Esophagus muscularis mucosa (tissue), 4 donors: ENCODE measurements at regions not wholly inside any gene's neighbourhood (a gene's known extent, or its start where the extent isn't known, plus 50 kb on each side); places are given as distances from the start of the nearest gene placed in this dataset.
"Not testable (repeated sequence)": the region's sequence is repeated elsewhere in the genome, so short reads cannot be mapped to it uniquely, and the experiment has no call there.

Experiments
- DNase-seq: peaks from one replicate; pipeline ENCODE4 v3.0.0-alpha.2; 2017; ENCODE audit errors: extremely low spot score
- H3K27ac ChIP-seq, 4 donors: fragments of 200-600 bp; sonication (generic); replicated peaks in 1 of 4; 1 replicate in 3 of 4; 2 replicates in 1 of 4; pipeline ENCODE4 v1.5.1; 2016 to 2019; ENCODE audit warnings: mild to moderate bottlenecking in 1 of 4
- H3K27me3 ChIP-seq, 4 donors: fragments of 200-600 bp; sonication (generic); one replicate each; pipeline versions ENCODE4 v1.5.1 to v1.6.0; 2016 to 2019
- H3K36me3 ChIP-seq, 4 donors: fragments of 200-600 bp; sonication (generic); one replicate each; pipeline ENCODE4 v1.5.1; 2016 to 2019
- H3K4me1 ChIP-seq, 4 donors: fragments of 200-600 bp; sonication (generic); one replicate each; pipeline ENCODE4 v1.5.1; 2016 to 2019
- H3K4me3 ChIP-seq, 4 donors: fragments of 200-600 bp; sonication (generic); 1 replicate in 2 of 4; 2 replicates in 2 of 4; pipeline ENCODE4 v1.5.1; 2016 to 2019; ENCODE audit warnings: mild to moderate bottlenecking in 4 of 4, moderate library complexity in 1 of 4
- H3K9me3 ChIP-seq, 4 donors: fragments of 200-600 bp; sonication (generic); 1 replicate in 3 of 4; 2 replicates in 1 of 4; pipeline ENCODE4 v1.5.1; 2016 to 2019
- CTCF ChIP-seq, 3 experiments: fragments of 200-600 bp in 2 of 3; fragments of 450-650 bp in 1 of 3; sonication (generic) in 2 of 3; IDR thresholded peaks; one replicate each; pipeline ENCODE4 v1.5.1; 2017 to 2019; ENCODE audit warnings: antibody characterized with exemption in 3 of 3, mild to moderate bottlenecking in 2 of 3, moderate library complexity in 1 of 3
- EP300 ChIP-seq: sonication (generic); formaldehyde crosslinking; IDR thresholded peaks from one replicate; pipeline ENCODE4 v1.6.1; 2017; ENCODE audit warnings: antibody characterized with exemption
- POLR2A ChIP-seq: fragments of 450-650 bp; IDR thresholded peaks from one replicate; pipeline ENCODE4 v1.6.1; 2017; ENCODE audit warnings: antibody characterized with exemption, moderate library complexity, mild to moderate bottlenecking, low read depth
- POLR2AphosphoS5 ChIP-seq, 2 donors: sonication (generic); formaldehyde crosslinking; IDR thresholded peaks; one replicate each; pipeline ENCODE4 v1.6.1; 2017; ENCODE audit warnings: antibody characterized with exemption in 2 of 2
- WGBS: methylation state at CpG from one replicate; pipeline ENCODE4 v1.1.5; 2018; 5-methylcytosine and 5-hydroxymethylcytosine counted together
- intact Hi-C: fragments of 100-400 bp; cut with DNase I; formaldehyde crosslinking; loops from one replicate; pipeline ENCODE4 v1.15.1; 2023

GRCh38 chr17:30716461-30717290 lies 107.8 kb downstream of the CRLF3 start:
- DNase-seq, result no peak
- intact Hi-C loops, result loop anchor here (10.0 kb wide), 2 partner anchors 108 to 242 kb away; partner anchors contain the start of genes CRLF3 and GOSR1
- H3K36me3 ChIP-seq, result no peaks in the 10 kb centered on the region
- no peak overlapping the region for H3K4me3 ChIP-seq
- H3K9me3 ChIP-seq, result no peaks in the 10 kb centered on the region
- H3K27me3 ChIP-seq, result no peaks in the 10 kb centered on the region
- no peak for TF ChIP-seq POLR2AphosphoS5 (IDR thresholded peaks at IDR 0.05)
- no peak for TF ChIP-seq CTCF (IDR thresholded peaks at IDR 0.05)
- no peak for TF ChIP-seq EP300
- no peak for TF ChIP-seq POLR2A
- peaks cover 0 to 19% (median 12%) of the 10 kb centered on the region in 4 donors for H3K4me1 ChIP-seq
- no peak overlapping the region for H3K27ac ChIP-seq
- 83% methylated on average over 11 of the region's 17 CpGs for WGBS

DNA sequence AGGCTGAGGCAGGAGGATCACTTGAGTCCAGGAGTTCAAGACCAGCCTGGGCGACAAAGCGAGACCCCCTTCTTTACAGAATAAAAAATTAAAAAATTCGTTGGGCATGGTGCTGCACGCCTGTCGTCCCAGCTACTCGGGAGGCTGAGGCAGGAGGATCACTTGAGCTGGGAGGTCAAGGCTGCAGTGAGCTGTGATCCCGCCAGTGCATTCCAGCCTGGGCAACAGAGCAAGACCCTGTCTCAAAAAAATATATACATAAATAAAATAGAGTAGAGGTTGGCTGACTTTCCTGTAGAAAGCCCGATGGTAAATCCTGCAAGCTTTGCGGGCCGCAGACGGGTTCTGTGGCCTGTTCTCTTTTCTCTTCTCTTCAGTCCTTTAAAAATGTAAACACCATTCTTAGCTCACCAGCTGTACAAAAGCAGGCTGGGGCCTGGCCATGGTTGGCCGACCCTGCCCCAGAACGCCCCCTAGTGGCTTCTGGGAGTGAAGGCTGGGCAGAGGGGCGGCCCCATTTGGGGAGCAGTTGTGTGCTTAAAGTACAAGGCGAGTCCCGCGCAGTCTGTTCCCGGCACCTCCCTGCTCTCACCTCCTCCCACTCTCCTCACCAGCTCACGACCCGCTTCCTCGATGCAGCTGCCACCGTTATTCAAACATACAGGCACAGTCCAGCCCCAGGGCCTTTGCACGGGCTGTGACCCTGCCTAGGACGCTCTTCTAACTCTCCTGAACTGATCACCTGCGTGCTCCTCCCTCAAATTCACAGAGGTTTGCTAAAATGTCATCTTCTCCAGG lies 109.5 kb downstream of the CRLF3 start:
- H3K27ac ChIP-seq, result peak overlapping the region in 3 of 4 donors; percentile 17 to 44 (median 31)
- not testable (repeated sequence) for H3K27me3 ChIP-seq, H3K9me3 ChIP-seq, H3K4me3 ChIP-seq, DNase-seq, H3K36me3 ChIP-seq
- WGBS, result 63% methylated on average over 25 of the region's 25 CpGs
- H3K4me1 ChIP-seq, result peaks cover 3 to 35% (median 26%) of the 10 kb centered on the region in 4 donors
- peak; percentile 61 to 70 (median 66) for TF ChIP-seq CTCF (IDR thresholded peaks at IDR 0.05)
- TF ChIP-seq POLR2AphosphoS5 (IDR thresholded peaks at IDR 0.05), result peak in 1 of 2 donors; percentile 12
- intact Hi-C loops, result loop anchor here (10.0 kb wide), 2 partner anchors 110 to 240 kb away; partner anchors contain the start of genes CRLF3 and GOSR1

DNA sequence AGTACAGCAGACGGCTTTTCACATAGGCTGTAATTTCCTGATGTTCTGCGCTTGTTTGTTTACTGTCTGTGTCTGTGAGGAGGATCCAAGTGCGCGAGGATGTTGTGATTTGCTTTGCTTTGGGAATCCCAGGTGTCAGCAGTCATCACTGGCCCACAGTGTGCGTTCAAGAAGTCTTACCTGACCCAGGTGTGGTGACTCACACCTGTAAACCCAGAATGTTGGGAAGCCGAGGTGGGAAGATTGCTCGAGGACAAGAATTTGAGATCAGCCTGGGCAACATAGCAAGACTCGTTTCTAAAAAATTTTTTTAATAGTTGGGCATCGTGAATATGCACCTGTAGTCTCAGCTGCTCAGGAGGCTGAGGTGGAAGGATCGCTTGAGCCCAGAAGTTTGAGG lies 110.7 kb downstream of the CRLF3 start:
- H3K4me3 ChIP-seq, H3K27ac ChIP-seq, H3K36me3 ChIP-seq, H3K27me3 ChIP-seq, DNase-seq, H3K9me3 ChIP-seq: not testable (repeated sequence)
- intact Hi-C loops, result loop anchor here (10.0 kb wide), 2 partner anchors 111 to 239 kb away; partner anchors contain the start of genes CRLF3 and GOSR1
- H3K4me1 ChIP-seq, result peaks cover 3 to 39% (median 31%) of the 10 kb centered on the region in 4 donors
- WGBS, result 68% methylated on average over 10 of the region's 10 CpGs

DNA sequence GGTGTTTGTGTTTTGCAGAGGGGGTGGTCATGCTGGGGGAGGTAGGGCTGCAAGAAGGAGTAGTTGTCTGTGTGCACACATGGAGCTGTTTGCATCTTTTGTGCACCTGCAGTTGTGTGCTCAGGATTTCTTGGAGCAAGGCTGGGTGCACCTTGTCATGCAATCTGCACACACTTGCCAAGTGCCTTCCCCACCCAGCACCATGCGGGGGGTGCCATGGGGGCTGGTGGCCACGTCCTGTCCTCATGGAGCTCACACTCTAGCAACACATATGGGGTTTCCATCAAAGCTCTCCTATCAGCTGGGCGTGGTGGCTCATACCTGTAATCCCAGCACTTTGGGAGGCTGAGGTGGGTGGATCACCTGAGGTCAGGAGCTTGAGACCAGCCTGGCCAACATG lies 111.6 kb downstream of the CRLF3 start:
- DNase-seq, H3K9me3 ChIP-seq, H3K27me3 ChIP-seq, H3K4me3 ChIP-seq, H3K36me3 ChIP-seq, H3K27ac ChIP-seq: not testable (repeated sequence)
- intact Hi-C loops, result loop anchor here (10.0 kb wide), 2 partner anchors 112 to 238 kb away; partner anchors contain the start of genes CRLF3 and GOSR1
- H3K4me1 ChIP-seq, result peaks cover 3 to 45% (median 35%) of the 10 kb centered on the region in 4 donors
- 78% methylated on average over 2 of the region's 3 CpGs for WGBS

DNA sequence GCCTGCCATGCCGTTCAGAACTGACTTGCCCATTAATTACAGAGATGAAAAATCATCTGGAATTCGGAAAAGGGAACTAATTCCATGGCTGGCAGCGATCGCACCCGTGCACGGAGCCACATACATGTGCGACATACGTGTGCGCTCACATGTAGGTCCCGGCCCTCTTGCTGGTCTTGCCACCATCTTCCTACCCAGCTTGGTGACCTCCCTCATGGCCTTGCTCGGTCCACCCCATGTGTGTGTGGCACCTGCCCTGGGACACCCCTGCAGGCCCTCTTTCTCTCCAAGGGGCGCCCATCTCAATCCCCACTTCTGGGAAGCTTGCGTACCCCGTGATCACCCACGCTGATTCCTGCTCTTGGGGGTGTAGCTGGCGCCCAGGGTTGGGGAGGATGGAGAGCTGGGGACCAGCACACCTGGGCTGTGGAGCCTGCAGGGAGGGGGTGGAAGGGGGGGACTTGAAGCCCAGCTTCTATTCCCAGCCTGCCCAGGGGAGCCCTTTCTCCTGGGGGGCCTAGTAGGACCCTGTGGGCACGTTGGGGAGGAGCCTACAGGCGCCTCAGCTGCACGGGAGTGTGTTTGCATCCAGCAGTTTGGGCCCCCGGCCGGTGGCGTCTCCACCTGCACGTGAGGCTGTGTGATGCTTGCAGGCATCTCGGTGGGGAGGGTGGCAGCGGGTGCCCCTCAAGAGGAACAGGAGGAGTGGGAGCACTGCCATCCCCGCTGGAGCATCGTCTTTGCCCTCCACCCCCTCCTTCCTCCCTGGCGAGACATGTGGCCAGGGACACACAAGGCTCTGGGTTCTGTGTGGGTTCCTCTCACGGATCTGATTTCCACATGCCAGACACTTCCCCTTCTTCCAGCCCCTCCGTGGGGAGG lies 112.6 kb downstream of the CRLF3 start:
- not testable (repeated sequence) for DNase-seq, H3K4me3 ChIP-seq, H3K36me3 ChIP-seq, H3K9me3 ChIP-seq, H3K27me3 ChIP-seq, H3K27ac ChIP-seq
- H3K4me1 ChIP-seq, result peaks cover 3 to 55% (median 43%) of the 10 kb centered on the region in 4 donors
- intact Hi-C loops, result loop anchor here (10.0 kb wide), 2 partner anchors 113 to 237 kb away; partner anchors contain the start of genes CRLF3 and GOSR1
- WGBS, result 80% methylated on average over 18 of the region's 30 CpGs

DNA sequence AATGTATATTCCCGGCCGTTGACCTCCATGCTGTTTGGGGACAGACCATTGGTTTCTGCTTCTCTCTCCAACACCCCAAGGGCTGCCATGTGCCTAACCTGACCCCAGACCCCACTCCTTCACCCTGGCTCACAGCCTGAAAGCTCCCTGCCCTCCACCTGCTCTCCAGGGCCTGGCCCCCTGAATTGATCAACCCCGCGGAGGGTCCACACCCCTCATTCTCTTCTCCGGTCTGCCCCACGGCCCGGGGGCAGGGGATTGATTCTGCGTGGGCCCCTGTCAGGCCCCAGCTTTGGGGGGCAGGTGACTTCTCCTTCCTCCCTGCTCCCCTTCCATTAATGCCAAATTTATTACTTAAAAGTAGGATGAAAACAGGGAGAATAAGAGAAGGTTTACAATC lies 113.3 kb downstream of the CRLF3 start:
- H3K9me3 ChIP-seq, H3K36me3 ChIP-seq, DNase-seq, H3K27me3 ChIP-seq: not testable (repeated sequence)
- H3K4me1 ChIP-seq, result peaks cover 3 to 62% (median 49%) of the 10 kb centered on the region in 4 donors
- peak overlapping the region in 2 of 4 donors; percentile 88 to 92 for H3K4me3 ChIP-seq
- 59% methylated on average over 8 of the region's 8 CpGs for WGBS
- intact Hi-C loops, result loop anchor here (10.0 kb wide), 2 partner anchors 114 to 236 kb away; partner anchors contain the start of genes CRLF3 and GOSR1
- H3K27ac ChIP-seq, result peak overlapping the region in 1 of 4 donors; percentile 74

- WGBS, result 42% methylated on average over 14 of the region's 31 CpGs
- H3K9me3 ChIP-seq, DNase-seq, H3K36me3 ChIP-seq: not testable (repeated sequence)
- H3K27me3 ChIP-seq, result peaks cover 0 to 13% (median 0%) of the 10 kb centered on the region in 4 donors
- peaks cover 3 to 66% (median 54%) of the 10 kb centered on the region in 4 donors for H3K4me1 ChIP-seq
- intact Hi-C loops, result loop anchor here (10.0 kb wide), 2 partner anchors 114 to 236 kb away; partner anchors contain the start of genes CRLF3 and GOSR1
- peak overlapping the region; percentile 70 to 92 (median 87) for H3K4me3 ChIP-seq
- peak overlapping the region; percentile 48 to 74 (median 72) for H3K27ac ChIP-seq
Measured at GRCh38 chr17:30710276-30711088, 114.0 kb downstream of the CRLF3 start.
